HEK293T (cell line): ENCODE measurements at regions not wholly inside any gene's neighbourhood (a gene's known extent, or its start where the extent isn't known, plus 50 kb on each side); places are given as distances from the start of the nearest gene placed in this dataset.

Experiments used
- CTCF ChIA-PET: fragments of 350-600 bp; formaldehyde crosslinking; extraction: SDS; loops from one replicate; lab custom pipeline; 2021; ENCODE audit warnings: antibody characterized with exemption, inconsistent platforms; lab: Yijun Ruan, JAX
- POLR2A ChIA-PET: fragments of 350-600 bp; formaldehyde crosslinking; extraction: SDS; loops from one replicate; lab custom pipeline; 2020; ENCODE audit warnings: antibody characterized with exemption, inconsistent platforms; lab: Yijun Ruan, JAX
- DNase-seq: peaks from one replicate; pipeline ENCODE4 v3.0.0; 2012; ENCODE audit warnings: mixed read lengths; ENCODE audit errors: extremely low spot score
- ARNT ChIP-seq: fragments of 450-650 bp; IDR thresholded peaks from 2 replicates; pipeline ENCODE4 v1.6.1; 2017; ENCODE audit warnings: mild to moderate bottlenecking
- BHLHE40 ChIP-seq: fragments of 450-650 bp; IDR thresholded peaks from 2 replicates; pipeline ENCODE4 v1.6.1; 2016; ENCODE audit warnings: mild to moderate bottlenecking, moderate library complexity, borderline replicate concordance
- CTBP1 ChIP-seq: fragments of 450-650 bp; IDR thresholded peaks from 2 replicates; pipeline ENCODE4 v1.6.1; 2016; ENCODE audit warnings: borderline replicate concordance
- ELF4 ChIP-seq: fragments of 450-650 bp; IDR thresholded peaks from 2 replicates; pipeline ENCODE4 v1.6.1; 2017; ENCODE audit warnings: antibody characterized with exemption
- FOXA1 ChIP-seq: fragments of 450-650 bp; IDR thresholded peaks from 2 replicates; pipeline ENCODE4 v1.6.1; 2016; ENCODE audit warnings: mild to moderate bottlenecking
- FOXK2 ChIP-seq: fragments of 450-650 bp; IDR thresholded peaks from 2 replicates; pipeline ENCODE4 v1.6.1; 2016; ENCODE audit warnings: mild to moderate bottlenecking
- FOXM1 ChIP-seq: fragments of 450-650 bp; IDR thresholded peaks from 2 replicates; pipeline ENCODE4 v1.6.1; 2017; ENCODE audit warnings: mild to moderate bottlenecking, borderline replicate concordance
- HDGF ChIP-seq: fragments of 450-650 bp; IDR thresholded peaks from 2 replicates; pipeline ENCODE4 v1.6.1; 2017; ENCODE audit warnings: antibody characterized with exemption, borderline replicate concordance
- L3MBTL2 ChIP-seq: fragments of 450-650 bp; conservative IDR thresholded peaks from 2 replicates; pipeline ENCODE4 v1.6.1; 2016; ENCODE audit warnings: mild to moderate bottlenecking
- LEF1 ChIP-seq: fragments of 450-650 bp; IDR thresholded peaks from 2 replicates; pipeline ENCODE4 v1.6.1; 2017; ENCODE audit warnings: mild to moderate bottlenecking, borderline replicate concordance
- NFRKB ChIP-seq: fragments of 450-650 bp; IDR thresholded peaks from 2 replicates; pipeline ENCODE4 v1.6.1; 2016; ENCODE audit warnings: mild to moderate bottlenecking, moderate library complexity
- SP1 ChIP-seq: fragments of 450-650 bp; IDR thresholded peaks from 2 replicates; pipeline ENCODE4 v1.6.1; 2017
- SUZ12 ChIP-seq: fragments of 450-650 bp; IDR thresholded peaks from 2 replicates; pipeline ENCODE4 v1.6.1; 2016; ENCODE audit warnings: mild to moderate bottlenecking
- TARDBP ChIP-seq: fragments of 450-650 bp; IDR thresholded peaks from 2 replicates; pipeline ENCODE4 v1.6.1; 2016
- ZNF384 ChIP-seq: fragments of 450-650 bp; IDR thresholded peaks from 2 replicates; pipeline ENCODE4 v1.6.1; 2016
- TF ChIP-seq, protein P1 (sequence below): fragments of 450-650 bp; IDR thresholded peaks from 2 replicates; pipeline ENCODE4 v1.6.1; 2016

GRCh38 chr3:31124373-31124772, 229.9 kb upstream of the GADL1 start:
- no peak for DNase-seq
- CTCF ChIA-PET, result no interaction called here
- POLR2A ChIA-PET, result no interaction called here
- TF ChIP-seq, protein P1, sequence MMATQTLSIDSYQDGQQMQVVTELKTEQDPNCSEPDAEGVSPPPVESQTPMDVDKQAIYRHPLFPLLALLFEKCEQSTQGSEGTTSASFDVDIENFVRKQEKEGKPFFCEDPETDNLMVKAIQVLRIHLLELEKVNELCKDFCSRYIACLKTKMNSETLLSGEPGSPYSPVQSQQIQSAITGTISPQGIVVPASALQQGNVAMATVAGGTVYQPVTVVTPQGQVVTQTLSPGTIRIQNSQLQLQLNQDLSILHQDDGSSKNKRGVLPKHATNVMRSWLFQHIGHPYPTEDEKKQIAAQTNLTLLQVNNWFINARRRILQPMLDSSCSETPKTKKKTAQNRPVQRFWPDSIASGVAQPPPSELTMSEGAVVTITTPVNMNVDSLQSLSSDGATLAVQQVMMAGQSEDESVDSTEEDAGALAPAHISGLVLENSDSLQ, result no peak
- TF ChIP-seq CTBP1, result no peak
- TF ChIP-seq HDGF, result no peak
- no peak for TF ChIP-seq ZNF384
- no peak for TF ChIP-seq FOXM1
- TF ChIP-seq L3MBTL2, result no peak
- TF ChIP-seq LEF1, result no peak
- TF ChIP-seq ARNT, result no peak

- DNase-seq, result no peak
- no peak for TF ChIP-seq L3MBTL2
- no peak for TF ChIP-seq FOXK2
- no peak for TF ChIP-seq LEF1
- no peak for TF ChIP-seq FOXM1
- no peak for TF ChIP-seq CTBP1
- no peak for TF ChIP-seq NFRKB
- TF ChIP-seq HDGF, result no peak
- TF ChIP-seq FOXA1, result no peak
- ChIA-PET CTCF (no interaction called here), POLR2A (no interaction called here)
Observed at GRCh38 chr3:31125413-31126020, 231.1 kb upstream of the GADL1 start.

DNA sequence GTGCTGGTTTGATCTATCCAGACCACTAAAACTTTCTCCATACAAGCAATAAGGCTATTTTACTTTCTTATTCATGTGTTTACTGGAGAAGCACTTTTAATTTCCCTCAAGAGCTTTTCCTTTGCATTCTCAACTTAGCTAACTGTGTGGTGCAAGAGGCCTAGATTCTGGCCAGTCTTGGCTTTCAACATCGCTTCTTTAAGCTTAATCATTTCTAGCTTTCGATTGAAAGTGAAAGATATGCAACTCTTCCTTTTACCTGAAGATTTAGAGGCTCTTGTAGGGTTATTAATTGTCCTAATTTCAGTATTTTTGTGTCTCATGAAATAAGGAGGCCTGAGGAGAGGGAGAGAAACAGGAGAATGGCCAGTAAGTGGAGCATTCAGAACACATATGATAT, 234.8 kb upstream of the GADL1 start:
- DNase-seq, result no peak
- TF ChIP-seq ZNF384 (no peak), SP1 (no peak), ELF4 (no peak), TARDBP (no peak)
- TF ChIP-seq, protein P1, result no peak
- CTCF ChIA-PET, result interaction anchor here (1.0 kb wide), 1 partner anchor 195 kb away, joined by 3 read pairs; no protein-coding TSS in a partner anchor
- POLR2A ChIA-PET, result no interaction called here

DNA sequence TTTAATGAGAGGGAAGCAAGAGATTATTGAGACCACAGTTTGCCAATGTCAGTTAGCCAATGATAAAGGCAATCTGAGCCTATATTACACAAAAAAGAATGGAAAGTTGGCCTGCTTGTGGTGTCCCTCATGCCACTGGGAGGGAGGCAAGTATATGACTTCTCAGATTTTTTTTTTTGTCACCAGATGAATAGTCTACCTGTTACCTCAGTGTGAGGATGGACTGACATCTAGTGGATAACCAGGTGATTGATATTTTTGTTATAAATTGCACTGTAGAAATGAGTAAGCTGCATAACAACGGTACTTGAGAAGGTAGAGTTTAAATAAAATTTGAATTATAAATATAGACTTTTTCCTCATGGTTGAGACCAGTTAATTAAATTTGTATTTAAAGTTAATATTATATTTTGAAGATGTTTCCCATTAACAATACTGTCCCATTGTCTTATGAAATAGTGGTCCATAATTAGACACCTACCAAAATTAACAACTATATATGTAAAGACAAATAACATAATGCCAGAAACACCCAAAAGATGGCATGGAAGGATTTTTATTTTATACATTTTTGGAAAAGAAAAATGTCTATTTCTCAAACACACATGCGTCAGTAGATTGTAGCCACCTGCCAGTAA, 237.8 kb upstream of the GADL1 start:
- TF ChIP-seq BHLHE40 (no peak), CTBP1 (no peak), ELF4 (no peak), SP1 (no peak), SUZ12 (no peak), HDGF (no peak), FOXK2 (no peak), ZNF384 (no peak), ARNT (no peak), FOXM1 (no peak), LEF1 (no peak), FOXA1 (no peak), L3MBTL2 (no peak), TARDBP (no peak), NFRKB (no peak)
- TF ChIP-seq, protein P1, result no peak
- ChIA-PET CTCF (interaction anchor here (0.7 to 0.9 kb wide), 2 partner anchors 87 to 363 kb away, joined by 3 to 5 read pairs; no protein-coding TSS in a partner anchor), POLR2A (no interaction called here)
- DNase-seq, result peak; percentile 8

DNA sequence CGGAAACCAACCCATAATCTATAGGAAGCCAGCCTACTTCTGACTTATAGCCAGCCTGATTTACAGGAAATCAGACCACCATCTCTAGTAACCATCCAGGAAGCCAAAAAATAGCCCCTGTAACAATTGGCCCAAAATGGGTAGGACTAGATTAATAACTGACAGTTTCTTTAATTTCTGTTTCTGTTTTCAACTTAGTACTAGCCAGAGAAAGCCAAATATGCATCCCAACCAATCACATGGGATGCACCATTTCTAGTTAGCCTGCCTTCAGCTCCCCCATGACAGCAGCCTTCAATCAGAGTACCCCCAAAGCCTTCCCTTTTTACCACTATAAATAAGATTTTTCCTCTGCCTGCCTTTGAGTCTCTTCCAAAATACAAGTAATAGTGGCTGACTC, 239.1 kb upstream of the GADL1 start:
- ChIA-PET POLR2A (no interaction called here), CTCF (no interaction called here)
- DNase-seq, result no peak
- TF ChIP-seq ZNF384, result no peak
- TF ChIP-seq NFRKB, result no peak
- no peak for TF ChIP-seq FOXK2
- TF ChIP-seq ARNT, result no peak
- TF ChIP-seq FOXM1, result no peak

- POLR2A ChIA-PET, result no interaction called here
- TF ChIP-seq ZNF384 (no peak), ARNT (no peak), BHLHE40 (no peak), FOXK2 (no peak), CTBP1 (no peak), SUZ12 (no peak), HDGF (no peak), SP1 (no peak), ELF4 (no peak), L3MBTL2 (no peak), TARDBP (no peak), FOXA1 (no peak), LEF1 (no peak), FOXM1 (no peak)
Observed at GRCh38 chr3:31135546-31135945, 241.1 kb upstream of the GADL1 start.

More at GRCh38 chr3:31135546-31135945, 241.1 kb upstream of the GADL1 start:
- CTCF ChIA-PET, result no interaction called here
- no peak for DNase-seq
